C4-2B (cell line): ENCODE measurements at regions not wholly inside any gene's neighbourhood (a gene's known extent, or its start where the extent isn't known, plus 50 kb on each side); places are given as distances from the start of the nearest gene placed in this dataset.

Experiments
- CTCF ChIP-seq: fragments of 450-650 bp; conservative IDR thresholded peaks from 2 replicates; pipeline ENCODE4 v1.5.1; 2017; ENCODE audit warnings: mild to moderate bottlenecking
- ZFX ChIP-seq: fragments of 450-650 bp; IDR thresholded peaks from 2 replicates; pipeline ENCODE4 v1.6.1; 2017

- TF ChIP-seq CTCF (no peak), ZFX (no peak)
These were observed 129.5 kb upstream of the DSCAM start for GRCh38 chr21:40976198-40977109.
